NCI-H1417 (cell line): ENCODE measurements at regions not wholly inside any gene's neighbourhood (a gene's known extent, or its start where the extent isn't known, plus 50 kb on each side); places are given as distances from the start of the nearest gene placed in this dataset.
"Not testable (repeated sequence)": the region's sequence is repeated elsewhere in the genome, so short reads cannot be mapped to it uniquely, and the experiment has no call there.

ENCODE experiments used
- DNase-seq, 3 experiments: peaks; one replicate each; lab custom pipeline; 2025; lab: John Stamatoyannopoulos, UW

DNA sequence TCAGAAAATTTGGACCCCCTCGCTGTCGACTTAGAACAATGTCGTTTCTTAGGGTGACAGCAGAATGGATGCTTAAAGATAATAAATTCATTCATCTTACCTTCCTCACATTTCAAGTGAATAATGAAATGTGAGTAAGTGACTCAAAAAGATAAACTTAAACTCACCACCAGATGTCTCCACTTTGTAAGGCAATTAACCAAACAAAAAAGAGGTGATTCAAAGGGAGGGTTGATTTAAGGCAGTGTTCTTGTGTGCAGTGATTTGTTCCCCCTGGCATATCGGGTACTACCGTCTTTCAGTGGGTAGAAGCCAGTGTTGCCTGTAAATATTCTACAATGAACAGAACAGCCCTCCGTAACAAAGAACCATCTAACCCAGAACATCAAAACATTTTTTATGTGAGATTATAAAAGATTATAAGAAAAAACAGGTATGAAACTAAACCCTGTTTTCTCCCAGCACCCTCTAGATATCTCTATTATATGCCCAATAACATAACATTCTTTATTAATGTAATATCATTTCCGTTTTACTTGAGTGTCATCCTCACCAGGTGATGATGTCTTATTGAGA lies 589.7 kb downstream of the CBLN4 start:
- peak in 2 of 3 experiments; percentile 52 to 55 for DNase-seq

DNA sequence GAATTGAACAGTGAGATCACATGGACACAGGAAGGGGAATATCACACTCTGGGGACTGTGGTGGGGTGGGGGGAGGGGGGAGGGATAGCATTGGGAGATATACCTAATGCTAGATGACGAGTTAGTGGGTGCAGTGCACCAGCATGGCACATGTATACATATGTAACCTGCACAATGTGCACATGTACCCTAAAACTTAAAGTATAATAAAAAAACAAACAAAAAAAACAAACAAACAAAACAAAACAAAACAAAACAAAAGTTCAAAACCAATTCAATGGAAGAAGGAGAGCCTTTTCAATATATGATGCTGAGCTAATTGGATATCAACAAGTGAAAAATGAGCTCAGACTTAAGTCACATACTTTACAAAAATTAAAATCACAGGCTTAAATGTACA lies 592.8 kb downstream of the CBLN4 start:
- not testable (repeated sequence) for DNase-seq

DNA sequence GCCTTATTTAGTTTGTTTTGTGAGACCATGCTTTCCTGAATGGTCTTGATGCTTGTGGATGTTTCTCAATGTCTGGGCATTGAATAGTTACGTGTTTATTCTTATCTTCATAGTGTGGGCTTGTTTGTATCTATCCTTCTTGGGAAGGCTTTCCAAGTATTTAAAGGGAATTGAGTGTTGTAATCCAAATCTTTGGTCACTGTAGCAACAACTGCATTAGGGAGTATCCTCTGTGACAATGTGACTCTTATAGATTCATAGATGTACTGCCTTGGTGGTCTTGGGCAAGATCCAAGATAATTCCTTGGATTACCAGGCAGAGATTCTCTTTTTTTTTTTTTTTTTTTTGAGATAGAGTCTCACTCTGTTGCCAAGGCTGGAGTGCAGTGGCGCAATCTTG lies 598.4 kb downstream of the CBLN4 start:
- no peak for DNase-seq

DNA sequence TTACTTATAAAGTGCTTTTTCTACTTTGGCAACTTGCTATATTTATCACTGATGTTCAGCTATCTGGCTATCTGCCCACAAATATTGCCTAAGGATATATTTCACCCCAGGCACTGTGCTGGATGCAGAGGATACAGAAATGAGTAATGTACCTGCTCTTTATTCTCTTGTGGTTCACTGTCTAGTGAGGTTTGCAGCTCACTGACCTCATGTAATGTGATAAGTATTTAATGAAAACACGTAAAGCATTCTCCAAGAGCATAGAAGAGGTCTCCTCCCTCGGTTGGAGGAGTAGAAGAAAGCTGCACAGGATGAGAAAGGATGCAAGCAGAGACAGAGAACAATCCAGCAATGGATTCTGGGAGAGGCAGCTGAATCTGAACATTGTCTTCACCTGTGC lies 610.7 kb downstream of the CBLN4 start:
- no peak for DNase-seq

DNA sequence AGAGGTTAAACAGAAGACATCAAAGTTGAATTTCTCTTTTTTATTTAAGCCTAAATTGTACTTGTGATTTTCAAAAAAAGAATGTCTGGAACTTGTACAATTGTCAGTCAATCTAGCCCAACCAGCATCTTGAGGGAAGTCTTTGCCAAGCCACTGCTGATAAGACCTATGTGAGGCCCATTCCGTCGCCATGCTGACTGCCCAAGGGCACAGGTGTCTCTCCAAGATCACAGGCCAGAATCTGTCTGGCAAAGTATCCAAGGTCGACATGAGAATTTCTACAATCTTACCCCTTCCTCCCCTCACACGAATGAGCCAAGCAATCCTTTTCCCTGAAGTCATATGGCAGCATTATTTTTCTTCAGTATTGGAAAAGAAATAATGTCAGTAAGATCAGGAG lies 614.5 kb downstream of the CBLN4 start:
- DNase-seq, result no peak

DNA sequence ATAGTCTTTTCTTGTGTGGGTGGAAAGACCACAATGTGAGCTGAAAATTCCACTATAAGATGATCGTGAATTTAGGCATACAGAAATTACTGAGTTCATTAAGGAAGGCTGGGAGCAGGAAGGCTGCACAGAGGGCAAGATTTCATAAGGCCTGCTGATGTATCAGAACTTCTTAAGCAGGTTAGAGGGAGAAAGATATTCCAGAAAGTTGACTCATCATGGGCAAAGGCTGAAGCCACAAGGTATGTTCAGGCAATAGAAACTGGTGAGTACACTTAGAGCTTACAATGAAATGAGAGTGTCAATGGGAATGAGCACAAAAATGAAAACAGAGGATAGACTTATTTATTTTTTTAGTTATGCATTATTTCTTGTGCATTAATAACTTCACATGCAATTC lies 618.6 kb downstream of the CBLN4 start:
- DNase-seq, result no peak

DNA sequence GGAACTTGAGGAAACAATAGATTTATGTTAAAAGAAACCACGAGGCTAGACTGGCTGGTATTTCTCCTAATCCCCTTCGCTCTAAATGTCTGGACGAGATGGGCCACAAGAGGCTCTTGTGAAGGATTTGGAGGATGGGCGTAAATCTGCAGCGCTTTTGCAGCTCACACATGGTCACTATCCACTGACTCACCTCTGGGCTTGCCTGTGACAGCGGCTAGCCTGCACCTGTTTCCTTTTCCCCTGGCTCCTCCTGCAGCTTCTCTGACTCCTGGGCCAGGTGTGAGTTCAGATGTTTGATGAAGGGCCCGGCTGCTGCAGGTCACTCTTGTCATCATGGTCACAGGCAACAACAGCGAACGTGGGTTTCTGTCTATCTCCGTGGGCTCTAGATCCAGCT lies 629.4 kb downstream of the CBLN4 start:
- DNase-seq, result peak; percentile 6 to 51 (median 41)

DNA sequence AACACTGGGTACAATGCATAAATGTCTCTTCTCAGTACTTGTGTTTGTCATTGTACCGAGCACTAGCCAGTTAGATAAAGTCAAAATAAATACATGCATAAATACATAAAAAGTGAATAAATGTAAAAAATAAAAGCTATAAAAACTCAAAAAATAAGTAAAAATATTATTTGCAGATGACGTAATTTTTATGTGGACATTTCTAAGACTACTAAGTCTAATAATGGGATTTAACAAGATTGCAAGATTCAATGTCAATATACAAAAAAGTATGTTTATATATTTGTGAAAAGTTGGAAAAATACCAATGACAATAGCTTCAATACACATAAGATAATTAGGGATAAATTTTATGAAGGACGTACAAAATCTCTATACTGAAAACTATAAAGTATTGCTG lies 639.6 kb downstream of the CBLN4 start:
- DNase-seq, result no peak

DNA sequence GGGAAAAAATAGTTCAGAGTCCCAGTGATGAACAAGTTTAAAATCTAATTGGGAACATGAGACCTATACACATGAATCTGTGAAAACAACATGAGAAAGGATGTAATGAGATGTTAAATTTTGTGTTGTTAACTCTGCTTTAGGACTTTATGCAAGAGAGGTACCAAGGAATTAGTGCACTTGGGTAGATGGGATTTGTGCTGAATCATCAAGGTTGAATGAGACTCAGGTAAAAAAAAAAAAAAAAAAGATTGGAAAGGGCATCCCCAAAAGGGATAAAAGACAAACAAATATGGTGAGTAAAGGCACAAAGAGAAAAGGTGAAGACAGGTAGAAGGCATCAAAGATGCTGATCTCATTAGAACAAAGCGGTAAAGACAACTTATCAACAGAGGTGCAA lies 644.4 kb downstream of the CBLN4 start:
- no peak for DNase-seq

DNA sequence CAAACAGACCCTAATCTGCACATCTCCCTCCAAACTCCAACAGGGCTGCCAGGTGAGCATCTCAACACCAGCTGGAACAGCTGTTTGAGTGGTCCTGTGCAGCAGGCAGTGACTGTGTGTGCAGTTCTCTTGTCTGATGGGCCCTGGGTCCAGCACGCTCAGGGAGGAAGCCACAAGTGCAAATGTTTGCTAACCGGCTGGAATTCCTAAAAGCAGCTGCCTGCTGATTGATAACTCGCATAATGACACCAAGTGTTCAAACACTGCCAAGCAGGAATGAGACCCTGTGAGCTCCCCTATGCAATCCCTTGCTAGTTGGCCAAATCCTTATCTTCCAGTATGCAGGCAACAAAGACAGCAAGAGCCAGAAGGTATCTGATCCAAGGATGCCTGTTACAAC lies 650.6 kb downstream of the CBLN4 start:
- peak; percentile 6 to 92 (median 67) for DNase-seq

DNA sequence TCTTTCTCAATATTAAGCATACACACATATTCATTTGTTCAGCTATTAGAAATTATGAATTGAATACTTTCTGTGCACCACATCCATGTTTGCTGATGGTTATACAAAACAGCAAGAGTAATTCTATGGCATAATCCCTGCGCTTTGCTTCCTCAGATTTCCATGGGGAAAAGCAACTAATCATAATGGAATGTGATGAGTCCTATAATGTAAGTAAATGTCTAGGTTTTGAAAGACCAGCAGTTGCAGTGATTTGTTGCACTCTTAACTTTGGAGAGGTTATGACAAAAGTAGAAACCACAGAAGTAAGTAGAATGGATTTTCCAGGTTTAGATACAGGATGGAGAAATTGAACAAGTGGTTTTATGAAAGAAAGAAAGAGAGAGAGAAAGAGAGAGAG lies 652.1 kb downstream of the CBLN4 start:
- DNase-seq, result no peak

DNA sequence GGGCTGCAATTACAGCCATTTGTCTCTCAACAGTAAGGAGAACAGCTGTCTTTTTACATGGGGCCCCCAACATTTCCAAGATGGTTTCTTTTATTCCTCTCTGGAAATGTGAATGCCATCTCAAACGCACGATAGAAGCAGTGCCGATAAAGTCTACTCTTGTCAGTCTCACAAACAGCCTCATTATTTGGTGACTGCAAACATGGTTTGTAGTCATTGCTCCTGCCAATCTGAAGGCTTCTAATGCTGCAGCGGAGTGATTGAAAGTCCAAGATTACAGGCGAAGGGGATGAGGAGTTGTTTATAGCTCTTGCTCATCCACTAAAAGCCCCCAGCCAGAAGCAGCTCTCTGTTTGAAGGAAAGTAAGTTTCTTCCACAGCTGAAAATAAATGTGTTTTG lies 657.1 kb downstream of the CBLN4 start:
- no peak for DNase-seq

DNA sequence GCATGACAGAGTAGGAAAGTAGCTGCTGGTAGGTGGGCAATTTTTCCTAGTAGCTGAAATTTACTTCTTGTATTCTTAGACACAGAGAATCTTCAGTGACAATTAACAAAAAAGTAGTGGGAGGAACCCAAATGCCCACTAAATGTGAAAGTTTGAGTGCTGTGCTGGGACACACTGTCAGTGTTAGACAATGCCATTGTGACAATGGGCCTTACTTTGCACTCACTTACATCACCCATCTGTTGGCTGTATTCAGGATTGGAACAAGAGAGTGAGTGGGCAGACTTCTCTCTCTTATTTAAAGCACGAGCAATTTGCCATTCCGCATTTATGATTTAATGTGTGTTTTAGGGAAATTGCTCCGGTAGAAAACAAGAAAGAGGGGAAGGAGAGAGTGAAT lies 662.5 kb downstream of the CBLN4 start:
- DNase-seq, result no peak

DNA sequence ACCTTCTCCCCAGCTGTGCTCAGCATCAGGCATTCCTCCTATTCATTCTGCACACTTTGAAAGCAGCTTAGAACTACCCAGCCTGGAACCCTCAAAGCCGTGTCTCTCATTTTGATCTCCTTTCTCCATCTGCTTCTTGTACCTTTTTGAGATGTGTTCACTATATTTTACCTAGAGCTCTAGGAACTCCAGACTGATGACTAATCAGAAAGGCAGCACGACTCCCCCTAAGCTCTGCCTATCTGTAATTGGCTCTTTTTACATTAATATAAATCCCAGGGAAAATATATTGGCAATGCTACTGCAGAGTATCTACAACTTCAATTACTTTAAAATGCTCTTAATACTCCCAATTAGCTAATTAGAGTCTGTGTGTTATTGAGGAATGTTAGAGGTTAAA lies 671.5 kb downstream of the CBLN4 start:
- no peak for DNase-seq

DNA sequence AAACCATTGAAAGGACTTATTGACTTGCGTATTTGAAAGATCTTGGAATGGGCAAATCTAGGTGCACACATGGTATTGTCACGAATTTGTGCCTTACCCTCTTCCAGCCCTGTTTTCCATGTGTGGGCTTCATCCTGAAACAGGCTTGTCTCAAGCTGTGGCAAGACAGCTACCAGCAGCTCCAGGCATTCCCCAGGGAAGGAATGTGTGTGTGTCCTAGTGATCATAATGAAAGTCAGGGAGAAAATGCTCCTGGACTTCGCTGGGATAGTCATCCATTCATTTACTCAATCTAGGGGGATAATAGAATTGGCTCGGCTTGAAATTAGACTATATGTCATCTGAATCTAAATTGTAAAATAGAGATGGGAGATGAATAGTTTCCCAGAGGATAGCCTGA lies 676.2 kb downstream of the CBLN4 start:
- peak in 1 of 3 experiments; percentile 2 for DNase-seq

DNA sequence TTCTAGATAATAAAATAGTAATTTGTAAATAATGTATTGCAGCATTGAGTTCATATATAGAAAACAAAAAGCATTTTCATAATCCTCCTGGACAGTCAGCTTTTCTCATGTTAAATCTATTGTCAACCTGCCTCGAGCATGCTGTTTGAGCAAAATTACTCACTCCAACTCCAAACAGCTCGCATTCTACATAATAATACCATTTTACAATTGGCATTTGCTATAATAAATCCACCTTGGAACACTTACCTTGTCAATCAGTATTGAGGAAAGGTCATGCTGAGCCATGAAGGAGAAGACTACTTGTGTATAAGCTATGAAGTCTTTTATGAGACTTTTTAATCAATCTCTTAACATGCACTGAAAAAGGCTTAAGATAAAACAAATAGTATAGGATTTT lies 682.6 kb downstream of the CBLN4 start:
- no peak for DNase-seq

DNA sequence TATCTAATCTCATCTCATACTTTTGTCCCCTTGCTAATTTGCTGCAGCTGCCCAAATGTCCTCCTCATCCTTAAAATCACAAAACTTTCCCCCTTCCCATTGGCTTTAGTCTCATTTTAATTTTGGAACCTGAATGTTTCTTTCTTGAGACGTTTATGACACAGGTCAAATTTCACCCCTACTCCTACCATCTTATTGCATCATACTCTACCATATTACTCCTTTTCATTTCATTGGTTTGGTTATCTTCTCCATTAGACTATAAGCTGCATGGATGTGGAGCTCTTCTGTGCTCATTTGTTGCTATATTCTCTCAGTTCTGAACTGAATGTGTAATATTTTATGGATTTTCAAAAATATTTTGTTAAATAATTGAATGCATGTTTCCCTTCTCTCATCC lies 688.6 kb downstream of the CBLN4 start:
- DNase-seq, result no peak

DNA sequence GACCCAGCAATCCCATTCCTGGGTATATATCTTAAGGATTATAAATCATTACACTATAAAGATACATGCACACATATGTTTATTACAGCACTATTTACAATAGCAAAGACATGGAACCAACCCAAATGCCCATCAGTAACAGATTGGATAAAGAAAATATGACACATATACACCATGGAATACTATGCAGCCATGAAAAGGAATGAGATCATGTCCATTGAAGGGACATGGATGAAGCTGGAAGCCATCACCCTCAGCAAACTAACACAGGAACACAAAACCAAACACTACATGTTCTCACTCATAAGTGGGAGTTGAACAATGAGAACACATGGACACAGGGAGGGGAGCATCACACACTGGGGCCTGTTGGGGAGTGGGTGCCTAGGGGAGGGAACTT lies 694.5 kb downstream of the CBLN4 start:
- not testable (repeated sequence) for DNase-seq

DNA sequence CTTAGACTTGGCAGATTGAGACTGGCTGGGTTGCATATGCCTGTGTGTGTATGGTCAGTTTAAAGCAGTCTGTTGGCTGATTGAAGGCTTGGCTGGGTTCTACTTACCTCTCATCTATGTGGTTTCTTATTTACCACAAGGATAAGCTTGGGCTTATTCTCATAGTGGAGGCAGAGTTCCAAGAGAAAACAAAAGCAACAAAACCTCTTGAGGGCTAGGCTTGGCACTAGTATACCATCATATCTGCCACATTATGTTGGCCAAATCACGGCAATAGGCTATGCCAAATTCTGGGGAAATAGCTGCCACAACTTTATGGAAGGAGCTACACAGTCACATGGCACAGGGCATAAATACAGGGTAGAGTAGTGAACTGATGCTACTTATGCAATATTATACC lies 714.1 kb downstream of the CBLN4 start:
- no peak for DNase-seq

DNA sequence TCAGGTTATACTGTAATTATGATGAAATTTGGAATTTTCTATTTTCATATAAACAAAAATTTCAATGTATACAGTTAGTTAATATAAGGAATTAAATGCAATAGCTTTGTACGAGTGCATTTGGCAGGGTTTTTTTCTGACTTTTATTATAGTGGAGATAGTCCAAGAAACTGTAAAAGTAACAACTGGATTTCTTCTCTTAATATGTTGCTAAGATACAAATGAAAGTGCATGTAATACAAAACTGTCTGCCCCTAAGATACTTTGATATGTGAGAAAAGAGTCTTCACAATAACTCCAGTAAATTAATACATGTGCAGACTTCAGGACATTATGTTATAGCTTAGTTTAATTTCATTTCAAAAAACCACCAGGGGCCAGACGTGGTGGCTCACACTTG lies 721.4 kb downstream of the CBLN4 start:
- DNase-seq, result no peak

DNA sequence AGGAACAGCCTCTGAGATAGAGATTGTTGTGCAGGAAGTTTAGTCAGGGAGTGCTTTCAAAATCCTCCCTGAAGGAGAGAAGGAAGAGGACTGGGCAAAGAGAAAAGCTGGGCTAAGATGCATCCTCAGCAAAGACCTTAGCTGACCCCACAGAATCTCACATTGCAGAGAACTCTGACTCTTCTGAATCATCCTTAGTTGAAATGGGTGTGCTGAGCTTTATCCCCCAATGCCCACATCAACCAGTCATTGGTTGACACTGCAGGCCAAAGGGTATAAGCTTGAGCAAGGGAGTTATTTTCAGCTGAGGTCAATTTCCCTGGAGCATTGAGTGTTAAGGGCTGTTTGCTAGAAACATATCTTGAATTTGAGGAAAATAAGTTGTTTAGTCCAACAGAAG lies 732.2 kb downstream of the CBLN4 start:
- no peak for DNase-seq

DNA sequence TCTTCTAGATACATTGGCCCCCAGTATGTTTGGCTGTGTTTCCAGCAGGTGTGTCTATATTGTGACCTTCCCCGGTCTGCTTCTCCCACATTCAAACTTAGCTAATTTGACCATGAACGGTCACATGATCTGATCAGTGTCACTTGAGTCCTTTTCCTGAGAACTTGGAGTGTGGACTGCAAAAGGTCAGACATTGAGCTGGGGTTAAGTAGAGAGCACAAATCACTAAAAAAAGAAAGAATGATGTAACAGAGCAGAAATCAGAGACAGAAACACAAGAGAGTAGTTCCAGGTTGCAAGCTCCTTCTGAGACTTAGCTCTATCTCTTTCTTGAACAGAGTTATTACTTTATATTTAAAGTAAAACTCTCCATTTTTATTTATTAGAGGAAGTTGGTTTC lies 733.9 kb downstream of the CBLN4 start:
- DNase-seq, result no peak

DNA sequence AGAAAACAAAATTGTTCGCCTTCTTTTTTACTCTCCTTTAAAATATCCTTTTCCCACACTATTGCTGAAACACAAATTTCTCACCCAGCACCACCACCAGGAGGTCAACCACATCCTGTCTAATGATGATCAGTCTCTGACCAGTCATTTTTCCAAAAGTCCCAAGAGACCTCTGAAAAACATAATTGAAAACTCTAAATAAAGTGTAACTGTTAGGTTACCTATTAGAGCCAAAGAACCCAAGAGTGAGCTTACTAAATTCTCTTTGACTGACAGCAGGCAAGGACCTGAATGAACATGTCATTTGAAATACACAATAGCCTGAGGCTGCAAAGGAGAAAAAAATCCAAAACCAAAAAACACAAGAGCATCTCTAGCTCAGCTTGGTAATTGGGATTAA lies 735.4 kb downstream of the CBLN4 start:
- DNase-seq, result peak in 1 of 3 experiments; percentile 34

DNA sequence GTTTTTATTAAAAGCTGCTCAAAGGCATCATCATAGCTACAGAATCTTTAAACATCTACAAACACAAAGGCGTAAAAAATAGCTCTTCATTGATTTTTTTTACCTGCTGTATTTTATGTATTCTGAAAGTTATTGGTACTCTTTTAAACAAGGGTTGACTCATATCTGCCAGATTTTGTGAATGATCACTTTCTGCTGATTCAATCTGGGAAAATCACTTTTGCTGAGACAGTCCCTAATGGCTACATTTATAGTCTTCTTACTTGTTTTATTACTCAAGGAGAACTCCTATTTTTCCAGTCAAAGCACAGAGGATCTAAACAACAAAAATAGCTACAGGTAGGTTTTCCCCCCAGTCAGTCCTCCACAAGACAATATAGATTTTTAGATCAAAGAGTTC lies 739.0 kb downstream of the CBLN4 start:
- DNase-seq, result no peak

DNA sequence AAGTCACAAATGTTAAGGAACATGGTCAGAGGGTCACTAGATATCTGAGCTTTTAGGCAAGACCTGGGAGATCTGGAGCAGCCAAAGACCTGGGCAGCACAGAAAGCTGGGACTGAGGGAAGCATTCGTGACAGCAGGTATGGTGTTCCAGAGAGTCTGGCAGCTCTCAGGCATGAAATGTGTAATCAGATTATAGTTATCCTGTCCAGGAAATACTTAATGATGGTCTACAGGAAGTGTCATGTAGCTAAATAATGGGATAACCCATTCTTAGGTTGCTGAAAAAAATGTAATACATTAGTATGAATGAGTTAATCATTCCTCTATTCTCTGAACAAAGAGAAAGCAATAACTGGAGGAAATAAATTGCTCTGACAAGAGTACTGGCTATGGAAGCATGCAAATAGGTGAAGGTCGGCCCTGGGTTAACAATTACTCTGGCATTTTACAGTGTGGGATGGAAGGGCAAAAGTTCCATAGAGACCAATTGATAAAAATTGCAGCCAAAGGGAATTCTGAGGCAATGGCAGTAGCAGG lies 740.5 kb downstream of the CBLN4 start:
- DNase-seq, result peak in 2 of 3 experiments; percentile 12 to 69
